GM21717 (cell line): ENCODE measurements at regions not wholly inside any gene's neighbourhood (a gene's known extent, or its start where the extent isn't known, plus 50 kb on each side); places are given as distances from the start of the nearest gene placed in this dataset.
"Not testable (repeated sequence)": the region's sequence is repeated elsewhere in the genome, so short reads cannot be mapped to it uniquely, and the experiment has no call there.

Experiments used
- ATAC-seq: cut with Tn5 transposase; IDR thresholded peaks from one replicate; pipeline ENCODE4 v1.9.1; 2021; ENCODE audit warnings: mild to moderate bottlenecking, moderate library complexity; ENCODE audit not compliant: unreplicated experiment

GRCh38 chr6:121544691-121545090 is 109.2 kb downstream of the GJA1 start:
- no peak for ATAC-seq

GRCh38 chr6:121548131-121548530 is 112.7 kb downstream of the GJA1 start:
- ATAC-seq = no peak

DNA sequence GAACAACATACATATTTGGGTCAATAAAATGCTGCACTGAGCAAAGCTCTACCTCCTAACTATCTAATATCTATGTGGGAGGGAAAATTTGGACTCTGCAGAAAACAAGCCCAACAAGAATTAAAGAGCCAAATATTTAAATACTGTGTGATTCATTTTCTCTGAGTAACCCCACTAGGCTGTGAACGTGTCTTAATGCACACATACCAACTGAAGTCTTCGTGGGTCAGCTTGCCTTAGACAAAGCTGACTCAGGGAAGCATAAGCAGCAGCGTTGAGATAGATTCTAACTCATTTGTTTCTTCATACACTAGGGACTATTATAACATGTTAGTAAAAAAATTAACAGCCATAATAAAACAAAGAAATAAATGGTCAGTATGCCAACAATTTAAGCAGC is 114.3 kb downstream of the GJA1 start:
- no peak for ATAC-seq

- ATAC-seq = no peak
Observed at GRCh38 chr6:121550491-121551010, 115.1 kb downstream of the GJA1 start.

DNA sequence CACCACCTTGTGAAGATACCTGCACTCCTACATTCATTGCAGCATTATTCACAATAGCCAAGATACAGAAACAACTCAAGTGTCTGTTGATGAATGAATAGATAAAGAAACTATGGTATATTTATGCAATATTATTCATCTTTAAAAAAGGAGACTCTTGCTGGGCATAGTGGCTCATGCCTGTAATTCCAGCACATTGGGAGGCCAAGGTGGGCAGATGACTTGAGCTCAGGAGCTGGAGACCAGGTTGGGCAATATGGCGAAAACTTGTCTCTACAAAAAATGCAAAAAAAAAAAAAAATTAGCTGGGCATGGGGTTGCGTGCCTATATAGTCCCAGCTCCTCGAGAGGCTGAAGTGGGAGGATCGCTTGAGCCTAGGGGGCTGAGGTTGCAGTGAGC is 119.8 kb downstream of the GJA1 start:
- ATAC-seq = no peak

- not testable (repeated sequence) for ATAC-seq
Observed at GRCh38 chr6:121556149-121556548, 120.7 kb downstream of the GJA1 start.

DNA sequence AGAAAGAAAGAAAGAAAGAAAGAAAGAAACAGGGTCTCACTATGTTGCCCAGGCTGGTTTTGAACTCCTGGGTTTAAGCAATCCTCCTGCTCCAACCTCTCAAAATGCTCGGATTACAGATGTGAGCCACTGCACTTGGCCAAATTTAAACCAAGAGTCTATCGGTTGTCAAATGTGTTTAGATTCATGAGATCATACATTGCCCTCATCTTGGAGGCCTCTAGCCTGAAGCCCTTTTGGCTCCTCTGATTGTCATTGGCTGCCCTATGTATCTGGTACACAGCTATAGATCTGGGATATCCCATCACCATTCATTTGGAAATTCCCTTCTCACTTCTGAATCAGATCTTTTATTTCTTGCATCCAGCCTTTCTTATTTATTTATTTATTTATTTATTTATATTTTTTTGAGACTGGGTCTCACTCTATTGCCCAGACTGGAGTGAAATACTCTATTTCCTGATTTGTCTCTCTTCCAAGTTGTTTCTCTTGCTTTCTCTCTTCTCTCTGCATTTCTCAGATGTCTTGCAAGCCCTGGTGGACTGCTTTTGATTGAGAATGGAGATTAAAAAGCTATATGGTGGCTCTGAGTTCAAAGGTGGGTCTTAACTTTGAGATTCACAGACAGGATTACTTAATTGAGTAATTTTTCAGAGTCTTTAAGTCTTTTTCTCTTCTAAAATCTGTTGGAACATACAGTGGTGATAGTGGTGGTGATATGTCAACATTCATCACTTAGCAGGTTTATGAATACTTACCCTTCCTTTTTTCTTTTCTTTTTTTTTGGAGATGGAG is 121.9 kb downstream of the GJA1 start:
- no peak for ATAC-seq

DNA sequence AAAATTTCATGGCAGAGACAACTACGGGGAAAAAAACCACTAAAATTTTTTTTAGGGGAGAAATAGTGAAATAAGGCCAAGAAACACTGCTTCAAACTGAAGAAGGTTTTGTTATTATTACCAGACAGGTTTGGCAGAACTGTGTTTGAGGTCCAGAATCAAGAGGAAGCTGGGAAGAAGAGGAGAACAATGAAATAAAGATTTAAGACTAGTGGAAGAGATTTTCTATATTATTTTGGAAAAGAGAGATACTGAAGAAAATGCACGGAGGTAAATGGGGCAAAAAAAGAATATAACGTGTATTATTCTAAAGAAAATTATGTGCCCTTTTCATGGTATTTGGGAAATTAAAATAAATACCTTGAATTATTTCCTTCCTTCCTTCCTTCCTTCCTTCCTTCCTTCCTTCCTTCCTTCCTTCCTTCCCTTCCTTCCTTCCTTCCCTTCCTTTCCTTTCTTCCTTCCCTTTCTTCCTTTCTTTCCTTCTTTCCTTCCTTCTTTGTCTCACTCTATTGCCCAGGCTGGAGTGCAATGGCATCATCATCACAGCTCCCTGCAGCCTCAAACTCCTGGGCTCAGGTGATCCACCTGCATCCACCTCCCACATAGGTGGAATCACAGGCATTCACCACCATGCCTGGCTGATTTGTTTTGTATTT is 124.3 kb downstream of the GJA1 start:
- ATAC-seq = no peak

GRCh38 chr6:121560476-121560875 is 125.0 kb downstream of the GJA1 start:
- ATAC-seq = no peak

GRCh38 chr6:121563286-121563685 is 127.8 kb downstream of the GJA1 start:
- ATAC-seq = no peak

DNA sequence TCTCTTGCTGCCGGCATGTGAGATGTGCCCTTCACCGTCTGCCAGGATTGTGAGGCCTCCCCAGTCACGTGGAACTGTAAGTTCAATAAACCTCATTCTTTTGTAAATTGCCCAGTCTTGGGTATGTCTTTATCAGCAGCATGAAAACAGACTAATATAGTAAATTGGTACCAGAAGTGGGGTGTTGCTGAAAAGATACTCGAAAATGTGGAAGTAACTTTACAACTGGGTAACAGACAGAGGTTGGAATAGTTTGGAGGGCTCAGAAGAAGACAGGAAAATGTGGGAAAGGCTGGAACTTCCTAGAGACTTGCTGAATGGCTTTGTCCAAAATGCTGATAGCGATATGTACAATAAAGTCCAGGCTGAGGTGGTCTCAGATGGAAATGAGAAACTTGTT is 129.1 kb downstream of the GJA1 start:
- ATAC-seq = not testable (repeated sequence)

GRCh38 chr6:121571455-121571854 is 136.0 kb downstream of the GJA1 start:
- ATAC-seq = no peak

GRCh38 chr6:121573481-121573880 is 138.0 kb downstream of the GJA1 start:
- ATAC-seq = no peak

DNA sequence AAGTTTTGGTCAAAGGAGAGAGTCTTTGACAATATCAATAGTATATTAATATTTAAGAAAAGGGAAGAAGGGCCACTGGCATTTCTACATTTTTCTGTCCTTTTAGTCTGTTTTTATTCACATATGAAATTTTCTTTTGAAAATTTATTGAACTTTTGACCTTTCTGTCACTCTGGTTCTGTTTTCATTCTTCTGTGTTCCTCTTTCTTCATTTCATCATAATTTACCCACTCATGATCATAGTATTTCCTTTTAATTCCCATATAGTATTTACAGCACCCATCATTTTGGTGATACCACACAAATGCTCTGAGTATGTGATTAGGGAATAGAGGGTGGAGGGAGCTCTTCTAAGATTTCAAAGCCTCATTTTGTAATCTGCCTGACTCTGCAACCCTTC is 142.8 kb downstream of the GJA1 start:
- no peak for ATAC-seq

GRCh38 chr6:121579478-121579877 is 144.0 kb downstream of the GJA1 start:
- no peak for ATAC-seq

DNA sequence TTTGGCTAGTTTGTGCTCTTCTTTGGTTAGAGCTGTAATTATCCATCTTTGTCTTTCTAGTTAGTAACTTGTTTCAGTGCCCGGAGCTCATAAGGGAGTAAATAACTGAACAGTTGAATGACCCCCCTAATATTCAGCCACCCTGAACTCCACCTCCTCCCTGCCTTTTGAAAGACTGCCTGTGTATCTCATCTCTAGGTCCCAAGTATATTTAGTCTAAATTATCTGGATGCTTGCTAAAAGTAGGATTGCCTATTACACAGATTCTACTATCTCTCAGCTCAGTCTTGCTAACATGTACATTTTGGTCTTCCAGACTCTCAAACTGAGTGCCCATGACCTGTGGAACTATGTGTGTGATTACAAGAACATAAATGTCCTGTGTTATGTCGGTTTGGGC is 145.9 kb downstream of the GJA1 start:
- ATAC-seq = no peak

DNA sequence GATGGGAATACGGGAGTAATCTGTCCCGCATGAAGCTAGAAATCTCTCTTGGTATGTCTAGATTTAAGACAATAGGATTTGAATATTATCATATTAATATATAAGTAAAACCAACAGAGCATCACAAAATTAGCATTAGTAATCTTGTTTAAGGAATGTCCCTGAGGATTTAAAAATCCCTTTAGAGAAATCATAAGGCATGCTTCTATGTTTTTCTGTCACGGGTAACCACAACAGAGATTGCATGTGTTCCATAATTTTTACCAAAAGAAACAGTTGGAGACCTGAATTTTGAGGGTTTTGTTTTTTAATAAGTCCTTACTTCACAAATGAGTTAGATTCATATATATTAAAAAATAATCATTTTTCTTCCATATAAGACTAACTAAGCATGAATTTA is 146.8 kb downstream of the GJA1 start:
- ATAC-seq = no peak

DNA sequence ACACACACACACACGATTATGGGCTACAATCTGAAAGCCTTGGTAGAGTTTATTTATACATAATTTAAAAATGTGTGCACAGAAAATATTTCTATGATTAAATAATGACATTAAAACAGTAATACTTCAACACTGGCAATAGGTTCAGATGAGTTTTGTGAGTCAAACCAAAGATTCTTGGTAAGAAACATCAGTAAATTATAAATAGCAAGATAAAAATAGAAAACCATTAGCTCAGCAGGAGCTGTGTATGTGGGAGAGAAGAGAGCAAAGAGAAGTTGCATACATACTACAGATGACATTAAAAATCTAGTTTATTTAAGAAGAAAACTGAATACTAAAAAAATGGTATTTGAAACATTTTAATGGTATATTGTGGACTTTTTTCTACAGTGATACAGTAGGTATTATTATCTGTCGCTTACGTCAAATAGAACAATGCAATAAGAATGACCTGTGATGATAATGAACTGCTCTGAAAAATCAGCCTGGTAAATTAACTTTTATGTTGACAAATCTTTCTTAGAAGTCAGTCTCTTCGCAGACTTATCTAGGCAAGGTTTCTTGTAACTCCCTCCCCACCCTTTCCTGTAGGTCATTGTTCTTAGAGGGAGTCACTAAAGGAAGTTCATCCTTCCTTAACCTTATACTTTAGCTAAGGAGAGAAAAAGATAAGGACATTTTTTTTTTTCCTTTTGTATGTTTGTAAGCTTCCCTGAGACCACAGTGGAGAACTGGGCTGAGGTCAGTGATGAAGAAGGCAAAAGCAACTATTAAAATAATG is 149.3 kb downstream of the GJA1 start:
- ATAC-seq = no peak

- ATAC-seq = no peak
Observed at GRCh38 chr6:121590438-121590837, 155.0 kb downstream of the GJA1 start.

GRCh38 chr6:121590916-121591315 is 155.5 kb downstream of the GJA1 start:
- no peak for ATAC-seq

GRCh38 chr6:121592261-121592935 is 157.0 kb downstream of the GJA1 start:
- ATAC-seq = no peak
